Endodermal cell (in vitro differentiated cells): ENCODE measurements at regions not wholly inside any gene's neighbourhood (a gene's known extent, or its start where the extent isn't known, plus 50 kb on each side); places are given as distances from the start of the nearest gene placed in this dataset.
A peak's percentile ranks its signal among the peaks of the same experiment; 100 is the strongest.
"Not testable (repeated sequence)": the region's sequence is repeated elsewhere in the genome, so short reads cannot be mapped to it uniquely, and the experiment has no call there.

ENCODE experiments used
- DNase-seq: peaks from one replicate; pipeline ENCODE4 v3.0.0-alpha.2; 2017
- H3K27ac ChIP-seq: 2 replicates; pipeline ENCODE4 v1.5.1; 2013; ENCODE audit warnings: mild to moderate bottlenecking, low read depth, low read length, moderate library complexity
- H3K27me3 ChIP-seq: 2 replicates; pipeline ENCODE4 v1.6.1; 2013; ENCODE audit warnings: mild to moderate bottlenecking, low read length, moderate library complexity; ENCODE audit not compliant: insufficient read depth, control insufficient read depth, poor library complexity, severe bottlenecking
- H3K36me3 ChIP-seq: 2 replicates; pipeline ENCODE4 v1.7.0; 2013; ENCODE audit warnings: mild to moderate bottlenecking, low read length, moderate library complexity; ENCODE audit not compliant: control insufficient read depth, insufficient read depth
- H3K4me1 ChIP-seq: one replicate; pipeline ENCODE4 v1.7.0; 2013; ENCODE audit warnings: low read length; ENCODE audit not compliant: control insufficient read depth, insufficient read depth
- H3K4me3 ChIP-seq: 2 replicates; pipeline ENCODE4 v1.5.1; 2013; ENCODE audit warnings: mild to moderate bottlenecking, low read length, moderate library complexity
- H3K9ac ChIP-seq: 2 replicates; pipeline ENCODE4 v1.6.1; 2013; ENCODE audit warnings: mild to moderate bottlenecking, low read length, moderate library complexity; ENCODE audit not compliant: poor library complexity, severe bottlenecking; ENCODE audit errors: extremely low read depth
- H3K9me3 ChIP-seq: 2 replicates; pipeline ENCODE4 v1.6.1; 2013; ENCODE audit warnings: mild to moderate bottlenecking, low read length, moderate library complexity; ENCODE audit not compliant: control insufficient read depth
- H3K27ac Mint-ChIP-seq: 2 replicates; pipeline ENCODE4 v1.8.0; 2020; ENCODE audit warnings: mixed read lengths
- H3K27me3 Mint-ChIP-seq: 2 replicates; pipeline ENCODE4 v1.8.0; 2021; ENCODE audit warnings: mild to moderate bottlenecking, mixed read lengths; ENCODE audit not compliant: insufficient read depth
- H3K36me3 Mint-ChIP-seq: 2 replicates; pipeline ENCODE4 v1.8.0; 2020; ENCODE audit warnings: low read depth, mixed read lengths
- H3K4me1 Mint-ChIP-seq: 2 replicates; pipeline ENCODE4 v1.8.0; 2020; ENCODE audit warnings: mixed read lengths
- H3K4me3 Mint-ChIP-seq: 2 replicates; pipeline ENCODE4 v1.8.0; 2020; ENCODE audit warnings: mild to moderate bottlenecking, moderate library complexity, mixed read lengths
- H3K9me3 Mint-ChIP-seq: 2 replicates; pipeline ENCODE4 v1.8.0; 2020; ENCODE audit warnings: mild to moderate bottlenecking, mixed read lengths
- CTCF ChIP-seq: fragments of 200-600 bp; sonication (generic); conservative IDR thresholded peaks from 2 replicates; pipeline ENCODE4 v1.5.0; 2021; ENCODE audit warnings: antibody characterized with exemption, mild to moderate bottlenecking
- WGBS, 2 experiments: methylation state at CpG; one replicate each; pipeline versions ENCODE4 v1.1.5 to v1.1.7; 2013; ENCODE audit warnings: missing lambda C conversion rate in 2 of 2, mixed read lengths in 1 of 2; ENCODE audit not compliant: insufficient coverage in 1 of 2, insufficient read length in 1 of 2; 5-methylcytosine and 5-hydroxymethylcytosine counted together

DNA sequence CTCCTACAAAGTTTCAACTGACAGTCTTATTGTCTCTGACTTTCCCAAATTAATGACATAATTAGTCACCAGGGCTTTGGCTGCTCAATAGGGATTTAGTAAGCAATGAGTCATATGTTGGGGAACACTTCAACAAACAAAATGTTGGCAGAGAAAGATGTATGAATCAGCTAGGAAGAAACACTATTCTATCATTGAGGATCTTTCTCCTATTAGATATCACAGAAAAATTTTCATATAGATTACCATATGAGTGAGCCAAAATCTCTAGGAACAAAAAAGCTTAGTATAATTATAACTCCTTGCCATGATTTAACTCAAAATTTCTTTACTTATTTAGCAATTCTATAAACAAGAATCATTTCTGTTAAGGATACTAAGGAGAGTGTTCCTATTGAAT, 286.3 kb upstream of the PRSS16 start:
- not testable (repeated sequence) for H3K27me3 Mint-ChIP-seq, H3K9me3 ChIP-seq, H3K9me3 Mint-ChIP-seq, H3K4me1 Mint-ChIP-seq, H3K36me3 ChIP-seq, H3K27ac Mint-ChIP-seq, H3K4me3 ChIP-seq, H3K4me3 Mint-ChIP-seq, H3K27ac ChIP-seq, H3K27me3 ChIP-seq, DNase-seq, H3K4me1 ChIP-seq, H3K36me3 Mint-ChIP-seq, H3K9ac ChIP-seq

- H3K27ac ChIP-seq = no peak overlapping the region
- Mint-ChIP-seq H3K9me3 (peaks cover 5% of the 10 kb centered on the region), H3K27ac (no peak overlapping the region), H3K4me3 (no peak overlapping the region), H3K27me3 (no peaks in the 10 kb centered on the region), H3K36me3 (peaks cover 6% of the 10 kb centered on the region), H3K4me1 (peaks cover 16% of the 10 kb centered on the region)
- no peaks in the 10 kb centered on the region for H3K4me1 ChIP-seq
- no peak for DNase-seq
- H3K9ac ChIP-seq = no peak overlapping the region
- WGBS, 2 experiments = 94% methylated on average over 11 to 15 of the region's 15 CpGs
- TF ChIP-seq CTCF = no peak
- no peaks in the 10 kb centered on the region for H3K9me3 ChIP-seq
- H3K4me3 ChIP-seq = no peak overlapping the region
- no peaks in the 10 kb centered on the region for H3K36me3 ChIP-seq
- no peaks in the 10 kb centered on the region for H3K27me3 ChIP-seq
Measured at GRCh38 chr6:27002447-27002846, 245.1 kb upstream of the PRSS16 start.

- H3K4me3 ChIP-seq = peak overlapping the region; percentile 62
- Mint-ChIP-seq H3K4me3 (no peak overlapping the region), H3K36me3 (peaks cover 42% of the 10 kb centered on the region), H3K4me1 (peaks cover 6% of the 10 kb centered on the region), H3K27ac (peak overlapping the region; percentile 44), H3K27me3 (no peaks in the 10 kb centered on the region), H3K9me3 (peaks cover 44% of the 10 kb centered on the region)
- no peaks in the 10 kb centered on the region for H3K36me3 ChIP-seq
- WGBS, 2 experiments = 0 to 44% methylated on average over 1 to 2 of the region's 2 CpGs
- DNase-seq = peak; percentile 57
- no peaks in the 10 kb centered on the region for H3K27me3 ChIP-seq
- no peak overlapping the region for H3K9ac ChIP-seq
- peaks cover 16% of the 10 kb centered on the region for H3K9me3 ChIP-seq
- TF ChIP-seq CTCF = peak; percentile 36
- H3K27ac ChIP-seq = no peak overlapping the region
- no peaks in the 10 kb centered on the region for H3K4me1 ChIP-seq
Measured at GRCh38 chr6:27007020-27007419, 240.5 kb upstream of the PRSS16 start.

DNA sequence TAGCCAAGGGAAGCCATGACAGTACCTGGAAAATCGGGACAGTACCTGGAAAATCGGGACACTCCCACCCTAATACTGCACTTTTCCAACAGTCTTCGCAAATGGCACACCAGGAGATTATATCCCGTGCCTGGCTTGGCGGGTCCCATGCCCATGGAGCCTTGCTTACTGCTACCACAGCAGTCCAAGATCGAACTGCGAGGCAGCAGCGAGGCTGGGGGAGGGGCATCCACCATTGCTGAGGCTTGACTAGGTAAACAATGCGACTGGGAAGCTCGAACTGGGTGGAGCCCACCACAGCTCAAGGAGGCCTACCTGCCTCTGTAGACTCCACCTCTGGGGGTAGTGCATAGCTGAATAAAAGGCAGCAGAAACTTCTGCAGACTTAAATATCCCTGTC, 238.9 kb upstream of the PRSS16 start:
- peaks cover 52% of the 10 kb centered on the region for H3K9me3 Mint-ChIP-seq
- H3K4me3 Mint-ChIP-seq, H3K27ac Mint-ChIP-seq, H3K27me3 ChIP-seq, H3K9ac ChIP-seq, H3K4me1 ChIP-seq, H3K36me3 ChIP-seq, H3K4me1 Mint-ChIP-seq, H3K27me3 Mint-ChIP-seq, H3K27ac ChIP-seq, DNase-seq: not testable (repeated sequence)
- Histone ChIP-seq H3K9me3 (peaks cover 16% of the 10 kb centered on the region), H3K4me3 (peak overlapping the region; percentile 56)
- 96 to 98% methylated on average over 7 to 10 of the region's 10 CpGs for WGBS, 2 experiments
- H3K36me3 Mint-ChIP-seq = peaks cover 42% of the 10 kb centered on the region

DNA sequence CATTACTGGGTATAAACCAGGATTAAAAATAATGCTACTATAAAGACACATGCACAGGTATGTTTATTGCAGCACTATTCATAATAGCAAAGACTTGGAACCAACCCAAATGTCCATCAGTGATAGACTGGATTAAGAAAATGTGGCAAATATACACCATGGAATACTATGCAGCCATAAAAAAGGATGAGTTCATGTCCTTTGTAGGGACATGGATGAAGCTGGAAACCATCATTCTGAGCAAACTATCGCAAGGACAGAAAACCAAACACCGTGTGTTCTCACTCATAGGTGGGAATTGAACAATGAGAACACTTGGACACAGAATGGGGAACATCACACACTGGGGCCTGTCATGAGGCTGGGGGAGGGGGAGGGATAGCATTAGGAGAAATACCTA, 233.4 kb upstream of the PRSS16 start:
- H3K27ac Mint-ChIP-seq = not testable (repeated sequence)
- peaks cover 70% of the 10 kb centered on the region for H3K9me3 Mint-ChIP-seq
- WGBS, 2 experiments = 100% methylated on average over 2 of the region's 2 CpGs; no CpG with 5 or more reads in 1 of the 2 experiments

More for the DNA sequence above, 233.4 kb upstream of the PRSS16 start:
- not testable (repeated sequence) for H3K4me3 Mint-ChIP-seq, H3K36me3 ChIP-seq, H3K27me3 ChIP-seq, DNase-seq, H3K9ac ChIP-seq, H3K4me1 ChIP-seq, H3K27me3 Mint-ChIP-seq, H3K27ac ChIP-seq, H3K4me3 ChIP-seq
- peaks cover 42% of the 10 kb centered on the region for H3K9me3 ChIP-seq
- H3K36me3 Mint-ChIP-seq = peaks cover 52% of the 10 kb centered on the region
- H3K4me1 Mint-ChIP-seq = peaks cover 11% of the 10 kb centered on the region
